Transverse colon (tissue), 4 donors: ENCODE measurements at regions not wholly inside any gene's neighbourhood (a gene's known extent, or its start where the extent isn't known, plus 50 kb on each side); places are given as distances from the start of the nearest gene placed in this dataset.

Experiments used
- DNase-seq: peaks from one replicate; pipeline ENCODE4 v3.0.0-alpha.2; 2019
- H3K27ac ChIP-seq, 4 donors: fragments of 200-600 bp; sonication (generic); 2 replicates each; pipeline ENCODE4 v1.5.1; 2016 to 2018; ENCODE audit warnings: inconsistent platforms in 4 of 4
- H3K27me3 ChIP-seq: fragments of 200-600 bp; sonication (generic); 2 replicates; pipeline ENCODE4 v1.5.1; 2017; ENCODE audit warnings: inconsistent platforms
- H3K36me3 ChIP-seq, 4 donors: fragments of 200-600 bp; sonication (generic); 2 replicates each; pipeline ENCODE4 v1.5.1; 2017 to 2019; ENCODE audit warnings: inconsistent platforms in 4 of 4
- H3K4me1 ChIP-seq, 4 donors: fragments of 200-600 bp; sonication (generic); 2 replicates each; pipeline ENCODE4 v1.5.1; 2017 to 2020; ENCODE audit warnings: inconsistent platforms in 4 of 4
- H3K4me3 ChIP-seq, 4 donors: fragments of 200-600 bp; sonication (generic); 1 replicate in 1 of 4; 2 replicates in 3 of 4; pipeline versions ENCODE4 v1.5.1 to v1.6.1; 2017 to 2019; ENCODE audit warnings: inconsistent platforms in 4 of 4
- H3K9me3 ChIP-seq, 2 donors: fragments of 200-600 bp; sonication (generic); 2 replicates each; pipeline ENCODE4 v1.5.1; 2017 to 2019; ENCODE audit warnings: inconsistent platforms in 2 of 2
- EP300 ChIP-seq: sonication (generic); formaldehyde crosslinking; IDR thresholded peaks from one replicate; pipeline ENCODE4 v1.6.1; 2017; ENCODE audit warnings: antibody characterized with exemption, low read depth
- POLR2A ChIP-seq: fragments of 450-650 bp; IDR thresholded peaks from one replicate; pipeline ENCODE4 v1.6.1; 2016; ENCODE audit warnings: antibody characterized with exemption, mild to moderate bottlenecking, moderate library complexity
- POLR2AphosphoS5 ChIP-seq, 3 donors: sonication (generic); formaldehyde crosslinking; IDR thresholded peaks; one replicate each; pipeline ENCODE4 v1.6.1; 2016; ENCODE audit warnings: antibody characterized with exemption in 3 of 3
- WGBS, 2 donors: methylation state at CpG; one replicate each; pipeline ENCODE4 v1.1.5; 2018; ENCODE audit warnings: low coverage in 1 of 2; 5-methylcytosine and 5-hydroxymethylcytosine counted together
- in situ Hi-C, 4 donors: fragments of 200-750 bp; cut with MboI; loops; one replicate each; pipeline versions ENCODE4 v1.15.0 to v1.15.1; 2017; ENCODE audit warnings: low sequenced_read_pairs in 3 of 4, low pct_ligation_motif_present in 1 of 4, low pct_unique_long_range_greater_than_20kb in 1 of 4
- intact Hi-C: fragments of 100-400 bp; cut with DNase I; formaldehyde crosslinking; loops from one replicate; pipeline ENCODE4 v1.15.1; 2023; ENCODE audit warnings: low total_unique reads
- TF ChIP-seq, protein P1 (sequence below), 5 experiments: fragments of 200-600 bp in 3 of 5; fragments of 450-650 bp in 2 of 5; sonication (generic) in 3 of 5; IDR thresholded peaks; 1 replicate in 2 of 5; 2 replicates in 3 of 5; pipeline ENCODE4 v1.5.1; 2016 to 2017; ENCODE audit warnings: antibody characterized with exemption in 5 of 5, inconsistent platforms in 3 of 5, mild to moderate bottlenecking in 2 of 5, moderate library complexity in 1 of 5

DNA sequence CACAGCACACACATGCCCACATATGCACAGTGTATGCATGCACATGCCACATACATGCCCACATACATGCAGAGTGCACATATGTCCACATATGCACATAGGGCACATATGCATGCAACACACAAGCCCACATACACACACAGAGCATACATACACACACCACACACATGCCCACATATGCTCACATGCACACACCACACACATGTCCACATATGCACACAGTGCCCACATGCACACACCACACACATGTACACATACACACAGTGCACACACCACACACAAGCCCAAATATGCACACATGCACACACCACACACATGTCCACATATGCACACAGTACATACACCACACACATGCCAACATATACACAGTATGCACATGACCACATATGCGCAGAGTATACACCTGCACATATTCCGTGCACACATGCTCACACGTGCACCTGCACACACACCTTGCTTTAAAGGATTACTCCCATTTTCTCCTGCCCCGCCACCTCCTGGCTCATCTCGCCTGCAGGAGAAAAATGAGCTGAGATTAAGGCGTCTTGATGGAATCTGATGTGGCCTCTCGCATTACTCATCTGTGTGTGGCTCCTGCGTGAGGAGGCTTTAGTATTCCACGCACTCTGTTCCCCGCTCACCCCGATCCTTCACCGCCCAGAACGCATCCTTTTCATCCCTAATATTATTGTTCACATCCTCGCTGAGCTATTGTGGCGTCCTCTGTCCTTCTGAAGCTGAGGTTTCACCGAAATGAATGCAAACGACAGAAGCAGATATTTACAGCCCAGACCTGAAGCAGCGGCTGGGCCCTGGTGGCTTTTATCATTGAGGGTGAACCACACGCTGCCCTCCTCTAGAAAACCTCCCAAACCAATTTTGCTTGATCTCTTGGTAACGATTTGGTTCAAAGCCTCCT, 182.7 kb downstream of the OLFM1 start:
- no peak for DNase-seq
- intact Hi-C loops (no loop called here), in situ Hi-C loops (no loop called here)
- 76 to 86% methylated on average over 18 to 20 of the region's 20 CpGs for WGBS, 2 donors
- TF ChIP-seq POLR2AphosphoS5 (IDR thresholded peaks at IDR 0.05) (no peak), POLR2A (no peak), EP300 (no peak)
- TF ChIP-seq, protein P1, sequence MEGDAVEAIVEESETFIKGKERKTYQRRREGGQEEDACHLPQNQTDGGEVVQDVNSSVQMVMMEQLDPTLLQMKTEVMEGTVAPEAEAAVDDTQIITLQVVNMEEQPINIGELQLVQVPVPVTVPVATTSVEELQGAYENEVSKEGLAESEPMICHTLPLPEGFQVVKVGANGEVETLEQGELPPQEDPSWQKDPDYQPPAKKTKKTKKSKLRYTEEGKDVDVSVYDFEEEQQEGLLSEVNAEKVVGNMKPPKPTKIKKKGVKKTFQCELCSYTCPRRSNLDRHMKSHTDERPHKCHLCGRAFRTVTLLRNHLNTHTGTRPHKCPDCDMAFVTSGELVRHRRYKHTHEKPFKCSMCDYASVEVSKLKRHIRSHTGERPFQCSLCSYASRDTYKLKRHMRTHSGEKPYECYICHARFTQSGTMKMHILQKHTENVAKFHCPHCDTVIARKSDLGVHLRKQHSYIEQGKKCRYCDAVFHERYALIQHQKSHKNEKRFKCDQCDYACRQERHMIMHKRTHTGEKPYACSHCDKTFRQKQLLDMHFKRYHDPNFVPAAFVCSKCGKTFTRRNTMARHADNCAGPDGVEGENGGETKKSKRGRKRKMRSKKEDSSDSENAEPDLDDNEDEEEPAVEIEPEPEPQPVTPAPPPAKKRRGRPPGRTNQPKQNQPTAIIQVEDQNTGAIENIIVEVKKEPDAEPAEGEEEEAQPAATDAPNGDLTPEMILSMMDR (IDR thresholded peaks at IDR 0.05): no peak
- Histone ChIP-seq H3K27me3 (peaks cover 12% of the 10 kb centered on the region), H3K4me3 (no peak overlapping the region), H3K36me3 (no peaks in the 10 kb centered on the region), H3K27ac (no peak overlapping the region), H3K9me3 (no peaks in the 10 kb centered on the region), H3K4me1 (no peaks in the 10 kb centered on the region)

DNA sequence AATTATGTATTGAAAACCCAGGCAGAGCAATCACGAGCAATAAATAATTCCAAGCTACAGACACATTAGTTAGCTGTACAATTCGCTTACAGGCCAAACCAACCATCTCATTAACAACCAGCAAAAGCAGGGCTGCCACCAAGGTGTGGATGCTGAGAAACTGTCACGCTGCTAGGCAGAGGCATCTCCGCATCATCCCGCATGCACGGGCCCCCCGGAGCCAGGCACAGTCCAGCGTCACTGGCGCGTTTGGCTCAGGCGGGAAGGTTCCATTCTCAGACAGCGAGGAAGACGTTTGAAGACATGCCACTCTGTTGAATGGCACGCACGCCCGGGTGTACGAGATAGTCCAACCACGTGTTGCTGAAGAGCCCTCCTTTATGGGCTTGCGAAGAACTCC, 184.0 kb downstream of the OLFM1 start:
- in situ Hi-C loops: no loop called here
- DNase-seq: no peak
- Histone ChIP-seq H3K36me3 (no peaks in the 10 kb centered on the region), H3K27ac (no peak overlapping the region), H3K4me1 (no peaks in the 10 kb centered on the region), H3K4me3 (no peak overlapping the region), H3K9me3 (no peaks in the 10 kb centered on the region), H3K27me3 (peaks cover 17% of the 10 kb centered on the region)
- TF ChIP-seq EP300 (no peak), POLR2AphosphoS5 (IDR thresholded peaks at IDR 0.05) (no peak), POLR2A (no peak)
- TF ChIP-seq, protein P1 (IDR thresholded peaks at IDR 0.05): no peak
- 86 to 100% methylated on average over 1 to 19 of the region's 19 CpGs for WGBS, 2 donors
- intact Hi-C loops: no loop called here

DNA sequence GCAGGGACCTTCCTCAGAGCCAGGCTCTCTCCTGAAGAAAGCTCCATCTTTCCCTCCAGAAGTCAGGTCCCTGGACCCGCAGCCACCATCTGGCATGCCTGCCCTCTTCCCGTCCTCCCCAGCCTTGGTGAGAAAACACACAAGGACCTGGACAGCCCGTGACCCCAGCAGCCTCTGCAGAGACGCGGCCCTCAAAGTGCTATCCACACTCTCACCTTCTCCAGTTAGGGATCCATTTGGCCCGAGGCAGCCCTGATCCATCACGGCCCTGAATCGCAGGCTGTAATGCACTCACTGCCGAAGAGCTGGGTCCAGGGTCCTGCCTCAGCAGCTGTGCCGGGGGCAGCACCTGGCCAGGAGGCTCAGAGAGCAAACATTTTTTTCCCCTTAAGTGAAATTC, 185.1 kb downstream of the OLFM1 start:
- DNase-seq: no peak
- in situ Hi-C loops: no loop called here
- TF ChIP-seq, protein P1 (IDR thresholded peaks at IDR 0.05): no peak
- TF ChIP-seq POLR2AphosphoS5 (IDR thresholded peaks at IDR 0.05): no peak
- no peak for TF ChIP-seq POLR2A
- no peak for TF ChIP-seq EP300
- WGBS, 2 donors: 70 to 80% methylated on average over 3 to 10 of the region's 10 CpGs
- Histone ChIP-seq H3K36me3 (no peaks in the 10 kb centered on the region), H3K9me3 (no peaks in the 10 kb centered on the region), H3K27ac (no peak overlapping the region), H3K4me3 (no peak overlapping the region), H3K27me3 (peaks cover 22% of the 10 kb centered on the region), H3K4me1 (no peaks in the 10 kb centered on the region)
- intact Hi-C loops: no loop called here

DNA sequence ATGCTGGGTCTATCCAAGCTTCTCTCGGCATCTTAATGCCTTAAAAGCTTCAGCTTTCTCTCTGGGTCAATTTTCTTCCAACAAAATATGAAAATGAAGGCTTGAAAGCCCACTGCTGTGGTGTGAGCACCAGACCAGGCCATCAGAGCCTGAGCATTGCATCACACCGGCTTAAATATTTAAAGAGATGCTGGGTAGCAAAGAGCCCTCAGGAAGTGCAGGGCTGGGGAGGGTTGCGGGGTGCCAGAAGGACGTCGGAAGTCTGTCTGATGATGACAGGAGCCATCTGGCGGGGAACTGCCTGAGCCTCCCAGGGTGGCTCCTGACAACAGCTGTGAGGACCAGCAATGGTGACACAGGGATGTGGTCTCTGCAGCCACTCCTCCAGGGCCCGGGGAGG, 185.5 kb downstream of the OLFM1 start:
- in situ Hi-C loops: no loop called here
- Histone ChIP-seq H3K4me3 (no peak overlapping the region), H3K36me3 (no peaks in the 10 kb centered on the region), H3K27ac (no peak overlapping the region), H3K9me3 (no peaks in the 10 kb centered on the region), H3K4me1 (no peaks in the 10 kb centered on the region), H3K27me3 (peaks cover 22% of the 10 kb centered on the region)
- intact Hi-C loops: no loop called here
- DNase-seq: no peak
- TF ChIP-seq POLR2AphosphoS5 (IDR thresholded peaks at IDR 0.05): no peak
- TF ChIP-seq EP300: no peak
- TF ChIP-seq POLR2A: no peak
- TF ChIP-seq, protein P1 (IDR thresholded peaks at IDR 0.05): no peak
- WGBS, 2 donors: 67 to 68% methylated on average over 1 to 7 of the region's 7 CpGs
